AG10803 (cell line): ENCODE measurements at regions not wholly inside any gene's neighbourhood (a gene's known extent, or its start where the extent isn't known, plus 50 kb on each side); places are given as distances from the start of the nearest gene placed in this dataset.
"Not testable (repeated sequence)": the region's sequence is repeated elsewhere in the genome, so short reads cannot be mapped to it uniquely, and the experiment has no call there.

Source experiments
- DNase-seq: peaks from one replicate; pipeline ENCODE4 v3.0.0; 2010; ENCODE audit warnings: low read depth
- H3K4me3 ChIP-seq: 2 replicates; pipeline ENCODE4 v1.5.1; 2011; ENCODE audit warnings: mild to moderate bottlenecking, low read length, control low read depth
- TF ChIP-seq, protein P1 (sequence below): conservative IDR thresholded peaks from 2 replicates; pipeline ENCODE4 v1.5.1; 2011; ENCODE audit warnings: mild to moderate bottlenecking, low read length, control low read depth, inconsistent platforms

DNA sequence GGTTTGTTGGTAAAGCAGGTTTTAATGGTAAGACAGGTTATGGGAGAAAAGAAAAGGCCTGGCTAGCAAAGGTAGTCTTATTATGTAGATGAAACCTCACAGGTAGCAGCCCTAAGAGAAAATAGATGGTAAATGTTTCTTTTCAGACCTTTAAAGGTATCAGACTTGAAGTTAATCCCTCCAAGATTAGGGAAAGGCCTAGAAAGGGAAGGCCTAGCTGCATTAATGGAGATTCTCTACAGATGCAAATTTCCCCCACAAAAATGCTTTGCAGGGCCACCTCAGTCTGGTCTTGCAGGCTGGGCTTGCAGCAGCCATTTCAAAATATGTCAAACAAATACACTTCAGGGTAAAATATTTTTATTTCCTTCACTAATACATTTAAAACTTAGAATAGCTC, 1410.6 kb downstream of the RPA4 start:
- TF ChIP-seq, protein P1, sequence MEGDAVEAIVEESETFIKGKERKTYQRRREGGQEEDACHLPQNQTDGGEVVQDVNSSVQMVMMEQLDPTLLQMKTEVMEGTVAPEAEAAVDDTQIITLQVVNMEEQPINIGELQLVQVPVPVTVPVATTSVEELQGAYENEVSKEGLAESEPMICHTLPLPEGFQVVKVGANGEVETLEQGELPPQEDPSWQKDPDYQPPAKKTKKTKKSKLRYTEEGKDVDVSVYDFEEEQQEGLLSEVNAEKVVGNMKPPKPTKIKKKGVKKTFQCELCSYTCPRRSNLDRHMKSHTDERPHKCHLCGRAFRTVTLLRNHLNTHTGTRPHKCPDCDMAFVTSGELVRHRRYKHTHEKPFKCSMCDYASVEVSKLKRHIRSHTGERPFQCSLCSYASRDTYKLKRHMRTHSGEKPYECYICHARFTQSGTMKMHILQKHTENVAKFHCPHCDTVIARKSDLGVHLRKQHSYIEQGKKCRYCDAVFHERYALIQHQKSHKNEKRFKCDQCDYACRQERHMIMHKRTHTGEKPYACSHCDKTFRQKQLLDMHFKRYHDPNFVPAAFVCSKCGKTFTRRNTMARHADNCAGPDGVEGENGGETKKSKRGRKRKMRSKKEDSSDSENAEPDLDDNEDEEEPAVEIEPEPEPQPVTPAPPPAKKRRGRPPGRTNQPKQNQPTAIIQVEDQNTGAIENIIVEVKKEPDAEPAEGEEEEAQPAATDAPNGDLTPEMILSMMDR = no peak
- no peak for DNase-seq
- no peak overlapping the region for H3K4me3 ChIP-seq

DNA sequence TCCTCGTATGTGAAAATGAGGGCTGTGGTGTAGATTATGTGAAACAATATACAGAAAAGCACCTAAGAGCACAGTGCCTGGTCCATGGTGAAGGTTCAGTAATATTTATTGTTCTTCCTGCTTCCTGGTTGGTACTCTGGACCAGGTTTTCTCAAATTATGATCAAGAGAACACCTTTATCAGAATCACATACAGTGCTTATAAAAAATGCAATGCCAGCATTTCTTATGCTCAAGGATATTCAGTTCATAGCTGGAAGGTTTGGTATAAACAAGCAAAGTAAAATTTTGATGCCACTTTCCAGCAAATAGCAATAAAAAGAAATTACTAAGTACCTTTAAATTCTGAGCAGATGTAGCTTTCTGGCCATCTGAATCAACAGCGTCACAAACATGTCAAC, 1412.4 kb downstream of the RPA4 start:
- TF ChIP-seq, protein P1 = no peak
- H3K4me3 ChIP-seq = no peak overlapping the region
- DNase-seq = no peak

DNA sequence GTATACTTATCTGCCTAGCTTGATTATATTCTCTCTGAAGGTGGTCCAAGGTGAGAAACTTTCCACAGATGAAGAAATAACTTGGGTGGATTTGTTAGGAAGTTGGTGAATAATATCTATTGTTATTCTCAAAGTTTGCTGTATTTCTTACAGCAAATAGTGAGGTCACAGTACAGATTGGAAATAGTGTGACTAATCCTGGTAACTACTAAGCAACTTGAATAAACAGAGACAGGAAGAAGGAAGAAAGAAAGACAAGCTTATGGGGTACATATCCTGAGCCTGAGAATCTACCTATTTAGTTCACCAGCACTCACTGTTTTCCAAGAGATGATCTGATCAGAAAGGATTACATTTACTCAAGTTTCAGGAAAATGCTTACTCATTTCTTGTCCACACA, 1416.1 kb downstream of the RPA4 start:
- no peak overlapping the region for H3K4me3 ChIP-seq
- TF ChIP-seq, protein P1 = no peak
- DNase-seq = no peak

DNA sequence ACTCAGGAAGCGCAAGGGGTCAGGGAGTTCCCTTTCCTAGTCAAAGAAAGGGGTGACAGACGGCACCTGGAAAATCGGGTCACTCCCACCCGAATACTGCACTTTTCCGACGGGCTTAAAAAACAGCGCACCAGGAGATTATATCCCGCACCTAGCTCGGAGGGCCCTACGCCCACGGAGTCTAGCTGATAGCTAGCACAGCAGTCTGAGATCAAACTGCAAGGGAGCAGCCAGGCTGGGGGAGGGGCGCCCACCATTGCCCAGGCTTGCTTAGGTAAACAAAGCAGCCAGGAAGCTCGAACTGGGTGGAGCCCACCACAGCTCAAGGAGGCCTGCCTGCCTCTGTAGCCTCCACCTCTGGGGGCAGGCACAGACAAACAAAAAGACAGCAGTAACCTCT, 1416.8 kb downstream of the RPA4 start:
- not testable (repeated sequence) for DNase-seq, H3K4me3 ChIP-seq

DNA sequence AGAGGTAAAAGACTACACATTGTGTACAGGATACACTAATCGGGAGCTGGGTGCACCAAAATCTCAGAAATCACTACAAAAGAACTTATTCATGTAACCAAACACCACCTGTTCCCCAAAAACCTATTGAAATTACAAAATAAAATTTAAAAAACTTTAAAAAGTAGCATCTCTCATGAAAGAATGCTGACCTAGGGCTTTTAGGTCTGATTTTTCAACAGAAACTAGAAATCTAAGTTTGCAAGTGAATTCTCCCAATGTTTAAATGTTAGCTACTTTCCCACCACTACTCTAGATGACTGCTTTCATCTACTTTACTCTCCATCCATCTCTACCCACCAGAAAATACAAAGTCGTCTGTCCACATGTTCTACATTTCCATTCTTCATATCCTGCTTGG, 1447.7 kb downstream of the RPA4 start:
- TF ChIP-seq, protein P1 = no peak
- no peak for DNase-seq
- no peak overlapping the region for H3K4me3 ChIP-seq

DNA sequence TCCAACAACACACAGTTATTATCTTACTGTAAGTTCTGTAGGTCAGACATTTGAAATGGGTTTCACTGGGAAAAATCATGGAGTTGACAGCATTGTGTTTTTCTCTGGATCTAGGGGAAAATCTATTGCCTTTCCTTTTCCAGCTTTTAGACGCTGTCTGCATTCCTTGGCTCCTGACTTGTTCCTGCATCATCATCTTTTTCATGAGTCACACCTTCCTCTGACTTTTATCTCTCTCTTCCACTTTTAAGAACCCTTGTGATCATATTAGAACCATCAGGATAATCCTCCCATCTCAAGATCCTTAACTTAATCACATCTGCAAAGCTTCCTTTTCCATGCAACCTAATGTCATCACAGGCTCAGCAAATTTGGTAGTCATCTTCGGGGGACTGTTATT, 1454.8 kb downstream of the RPA4 start:
- TF ChIP-seq, protein P1 = no peak
- no peak overlapping the region for H3K4me3 ChIP-seq
- DNase-seq = no peak

DNA sequence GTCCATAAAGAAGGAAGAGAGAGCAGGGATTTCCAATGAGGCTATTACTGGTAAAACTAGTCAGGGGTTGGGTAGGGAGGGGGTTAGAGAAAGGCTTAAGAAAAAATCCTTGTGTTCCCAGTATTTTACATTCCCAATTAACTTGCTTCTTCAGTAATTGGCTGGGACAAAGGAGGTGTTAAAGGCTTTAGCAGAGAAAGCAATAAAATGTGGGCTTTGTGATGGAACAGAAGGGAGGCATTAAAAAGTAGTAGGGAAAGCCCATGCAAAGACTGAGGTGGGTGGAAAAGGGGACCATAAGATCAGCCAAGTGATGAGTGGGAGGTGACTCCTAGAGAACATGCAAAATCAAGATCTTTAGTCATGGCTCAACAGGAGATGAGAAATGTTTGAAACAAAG, 1467.2 kb downstream of the RPA4 start:
- TF ChIP-seq, protein P1 = no peak
- no peak for DNase-seq
- H3K4me3 ChIP-seq = no peak overlapping the region

DNA sequence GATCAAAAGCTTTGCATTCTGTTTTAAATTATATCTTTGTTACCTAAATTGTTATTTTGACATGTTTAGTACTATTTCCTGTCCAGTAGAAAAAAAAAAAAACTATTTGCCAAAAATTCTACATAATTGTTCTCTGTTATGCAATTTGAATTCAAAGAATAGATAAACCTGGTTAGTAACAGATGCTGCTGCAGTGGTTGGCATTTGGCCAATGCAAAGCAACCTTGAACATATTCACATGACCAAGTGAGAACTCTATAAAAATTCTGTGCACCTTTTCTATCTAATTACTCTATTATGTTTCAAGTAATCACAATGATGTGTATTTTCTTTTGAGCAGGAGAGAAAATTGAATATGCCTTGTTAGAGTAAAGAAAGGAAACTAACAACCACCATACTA, 1473.4 kb downstream of the RPA4 start:
- no peak for DNase-seq
- TF ChIP-seq, protein P1 = no peak
- H3K4me3 ChIP-seq = no peak overlapping the region
